GM20000 (cell line): ENCODE measurements at regions not wholly inside any gene's neighbourhood (a gene's known extent, or its start where the extent isn't known, plus 50 kb on each side); places are given as distances from the start of the nearest gene placed in this dataset.

ENCODE experiments used
- DNase-seq: peaks from one replicate; pipeline ENCODE4 v3.0.0; 2012; ENCODE audit warnings: low spot score
- CTCF ChIP-seq: IDR thresholded peaks from 2 replicates; pipeline ENCODE4 v1.5.1; 2012; ENCODE audit warnings: mild to moderate bottlenecking, control low read depth; ENCODE audit errors: extremely low read depth, missing control alignments

GRCh38 chr5:75931175-75931574 is 152.0 kb upstream of the SV2C start:
- no peak for TF ChIP-seq CTCF
- DNase-seq: no peak

- TF ChIP-seq CTCF: no peak
- no peak for DNase-seq
These were observed 154.2 kb upstream of the SV2C start for GRCh38 chr5:75928992-75929391.

- no peak for TF ChIP-seq CTCF
- no peak for DNase-seq
These were observed 160.7 kb upstream of the SV2C start for GRCh38 chr5:75922480-75922879.

GRCh38 chr5:75921011-75921410 is 162.2 kb upstream of the SV2C start:
- DNase-seq: no peak
- TF ChIP-seq CTCF: no peak

GRCh38 chr5:75916144-75916543 is 167.0 kb upstream of the SV2C start:
- TF ChIP-seq CTCF: no peak
- no peak for DNase-seq

GRCh38 chr5:75909223-75909622 is 174.0 kb upstream of the SV2C start:
- TF ChIP-seq CTCF: no peak

GRCh38 chr5:75907651-75908050 is 175.5 kb upstream of the SV2C start:
- TF ChIP-seq CTCF: no peak
- no peak for DNase-seq

More at GRCh38 chr5:75909223-75909622, 174.0 kb upstream of the SV2C start:
- no peak for DNase-seq
